GM18858 (cell line): ENCODE measurements at regions not wholly inside any gene's neighbourhood (a gene's known extent, or its start where the extent isn't known, plus 50 kb on each side); places are given as distances from the start of the nearest gene placed in this dataset.

ENCODE experiments used
- ATAC-seq: cut with Tn5 transposase; IDR thresholded peaks from one replicate; pipeline ENCODE4 v1.9.1; 2021; ENCODE audit not compliant: unreplicated experiment

GRCh38 chr2:139359818-139360217, 579.6 kb upstream of the NXPH2 start:
- ATAC-seq = no peak

- ATAC-seq = no peak
Observed at GRCh38 chr2:139357972-139358371, 577.8 kb upstream of the NXPH2 start.

- no peak for ATAC-seq
Observed at GRCh38 chr2:139354518-139354917, 574.3 kb upstream of the NXPH2 start.

GRCh38 chr2:139353874-139354273, 573.7 kb upstream of the NXPH2 start:
- ATAC-seq = no peak

- no peak for ATAC-seq
Observed at GRCh38 chr2:139317259-139317658, 537.1 kb upstream of the NXPH2 start.

- no peak for ATAC-seq
Observed at GRCh38 chr2:139314059-139314458, 533.9 kb upstream of the NXPH2 start.

- ATAC-seq = no peak
Observed at GRCh38 chr2:139296672-139297209, 516.6 kb upstream of the NXPH2 start.

GRCh38 chr2:139293992-139294548, 513.9 kb upstream of the NXPH2 start:
- no peak for ATAC-seq

- ATAC-seq = no peak
Observed at GRCh38 chr2:139281124-139281523, 500.9 kb upstream of the NXPH2 start.

GRCh38 chr2:139271879-139272278, 491.7 kb upstream of the NXPH2 start:
- no peak for ATAC-seq

GRCh38 chr2:139271149-139271548, 491.0 kb upstream of the NXPH2 start:
- ATAC-seq = no peak

GRCh38 chr2:139260052-139260430, 479.9 kb upstream of the NXPH2 start:
- no peak for ATAC-seq

- no peak for ATAC-seq
Observed at GRCh38 chr2:139259422-139260051, 479.3 kb upstream of the NXPH2 start.

GRCh38 chr2:139241286-139241685, 461.1 kb upstream of the NXPH2 start:
- ATAC-seq = no peak

- no peak for ATAC-seq
Observed at GRCh38 chr2:139237023-139237422, 456.8 kb upstream of the NXPH2 start.

- no peak for ATAC-seq
Observed at GRCh38 chr2:139230881-139231280, 450.7 kb upstream of the NXPH2 start.

GRCh38 chr2:139228276-139228675, 448.1 kb upstream of the NXPH2 start:
- no peak for ATAC-seq

- no peak for ATAC-seq
Observed at GRCh38 chr2:139225961-139226360, 445.8 kb upstream of the NXPH2 start.

GRCh38 chr2:139218181-139218580, 438.0 kb upstream of the NXPH2 start:
- no peak for ATAC-seq

- ATAC-seq = no peak
Observed at GRCh38 chr2:139217641-139218040, 437.5 kb upstream of the NXPH2 start.

GRCh38 chr2:139216435-139216834, 436.2 kb upstream of the NXPH2 start:
- no peak for ATAC-seq

GRCh38 chr2:139214801-139215200, 434.6 kb upstream of the NXPH2 start:
- no peak for ATAC-seq

- ATAC-seq = no peak
Observed at GRCh38 chr2:139209586-139209985, 429.4 kb upstream of the NXPH2 start.
